Central memory CD4-positive, alpha-beta T cell (primary cell): ENCODE measurements at regions not wholly inside any gene's neighbourhood (a gene's known extent, or its start where the extent isn't known, plus 50 kb on each side); places are given as distances from the start of the nearest gene placed in this dataset.

ENCODE experiments used
- DNase-seq: peaks from one replicate; pipeline ENCODE4 v3.0.0; 2022

GRCh38 chr15:62968699-62969098, 73.8 kb upstream of the TPM1 start:
- no peak for DNase-seq

DNA sequence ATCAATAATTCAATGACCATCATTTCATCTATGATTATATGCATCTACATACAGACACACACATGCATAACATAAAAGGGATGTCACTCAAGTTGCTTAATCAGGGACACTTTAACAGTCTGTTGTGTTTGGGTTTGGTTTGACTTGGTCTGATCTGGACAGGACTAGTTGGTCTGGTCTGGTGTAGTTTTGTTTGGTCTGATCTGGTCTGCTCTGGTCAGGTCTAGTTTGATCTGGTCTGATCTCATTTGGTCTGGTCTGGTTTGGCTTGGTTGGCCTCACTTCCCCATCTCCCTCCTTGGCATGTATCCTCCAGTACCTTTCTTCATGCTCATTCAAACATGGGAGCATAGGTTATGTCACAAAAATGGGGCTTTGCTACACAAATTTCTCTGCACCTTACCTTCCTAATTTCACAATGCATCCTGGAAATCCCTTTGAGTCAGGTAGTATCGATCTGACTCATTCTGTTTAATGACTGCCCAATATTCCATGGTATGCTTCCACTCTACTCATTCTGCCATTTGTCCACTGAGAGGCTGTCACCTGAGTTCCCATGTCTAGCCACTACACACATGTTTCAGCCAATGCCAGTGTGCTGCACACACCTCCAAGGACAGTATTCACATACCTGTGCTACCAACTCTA, 73.0 kb upstream of the TPM1 start:
- no peak for DNase-seq

- DNase-seq, result no peak
Observed at GRCh38 chr15:62972814-62973213, 69.7 kb upstream of the TPM1 start.

DNA sequence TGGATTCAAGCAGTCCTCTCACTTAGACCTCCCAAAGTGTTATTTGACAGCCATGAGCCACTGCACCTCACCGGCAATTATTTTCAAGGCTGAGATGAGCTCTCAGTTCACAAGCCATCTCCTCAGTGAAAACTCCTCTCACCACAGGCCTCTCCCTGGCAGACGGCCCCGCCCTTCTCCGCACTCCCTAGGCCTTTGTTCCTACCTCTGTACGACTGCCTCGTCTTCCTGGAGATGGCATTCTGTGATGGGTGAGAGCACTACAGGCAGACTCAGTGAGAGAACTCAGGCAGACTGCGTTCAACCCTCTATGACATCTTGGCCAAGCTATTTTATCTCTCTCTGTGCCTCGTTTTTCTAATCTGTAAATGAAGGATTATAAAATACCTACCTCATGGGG, 67.0 kb upstream of the TPM1 start:
- no peak for DNase-seq

DNA sequence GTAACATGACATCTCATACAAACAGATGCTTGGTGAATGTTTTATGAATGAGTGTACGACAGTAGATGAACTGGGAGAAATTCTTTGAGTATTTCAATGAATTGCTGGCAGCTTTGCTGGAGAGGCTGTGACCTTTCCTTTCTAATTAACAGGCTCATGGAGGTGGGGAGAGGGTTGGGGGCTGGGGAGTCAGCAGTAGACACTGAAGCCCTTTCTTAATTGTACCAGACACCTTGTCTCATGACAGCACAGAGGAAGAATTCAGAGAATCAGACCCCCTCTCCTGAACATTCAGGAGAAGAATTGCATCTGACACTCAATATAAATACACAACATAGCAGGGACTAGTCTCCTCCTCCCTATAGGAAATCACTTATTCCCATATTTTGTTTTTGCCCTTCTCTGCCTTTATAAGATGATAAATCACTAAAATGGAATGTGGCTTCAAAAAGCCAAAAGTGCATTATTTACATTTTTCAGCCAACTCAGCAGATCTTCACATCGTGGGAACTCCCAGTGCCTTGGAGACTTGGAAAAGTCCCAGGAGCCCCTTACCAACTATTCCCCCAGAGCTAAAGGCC, 66.2 kb upstream of the TPM1 start:
- no peak for DNase-seq

- no peak for DNase-seq
Observed at GRCh38 chr15:62977952-62978811, 64.4 kb upstream of the TPM1 start.

- DNase-seq, result no peak
Observed at GRCh38 chr15:62979252-62979651, 63.3 kb upstream of the TPM1 start.

DNA sequence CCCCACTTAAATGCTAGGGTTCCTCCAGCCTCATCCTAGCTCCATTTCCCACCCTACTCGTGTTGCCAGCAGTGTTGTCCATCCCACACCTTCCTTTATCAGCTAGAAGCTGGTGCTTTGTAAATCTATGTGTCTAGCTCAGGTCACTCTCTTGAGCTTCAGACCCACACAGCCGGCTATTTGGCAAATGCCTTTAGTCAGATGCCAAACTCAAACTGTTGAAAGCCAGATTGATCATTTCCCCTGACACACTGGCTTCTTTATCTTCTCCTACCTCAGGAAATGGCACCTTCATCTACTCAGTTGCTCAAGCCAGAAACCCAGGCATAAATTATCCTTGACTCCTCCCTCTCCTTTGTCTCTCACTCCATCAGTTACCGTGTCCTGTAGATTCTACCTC, 61.5 kb upstream of the TPM1 start:
- DNase-seq, result no peak

GRCh38 chr15:62983956-62984355, 58.6 kb upstream of the TPM1 start:
- no peak for DNase-seq

DNA sequence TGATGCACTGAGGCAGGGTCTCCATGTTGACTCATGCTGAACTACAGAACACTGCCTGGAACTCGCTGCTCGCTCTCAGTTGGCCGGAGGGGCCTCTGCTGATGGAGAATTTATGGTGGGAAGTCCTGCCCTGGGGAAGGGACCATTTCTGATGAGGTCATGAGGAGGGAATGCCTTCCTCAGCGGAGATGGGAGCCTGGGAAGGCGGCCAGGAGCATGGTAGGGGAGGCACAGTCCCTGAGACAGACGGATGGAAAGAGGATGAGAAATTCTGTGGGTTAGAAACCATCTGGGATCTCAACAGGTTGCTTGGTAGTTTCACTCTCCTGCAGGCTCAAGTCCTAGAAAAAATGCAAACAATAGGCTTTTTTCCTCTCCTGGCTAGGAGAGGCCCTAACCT, 56.8 kb upstream of the TPM1 start:
- no peak for DNase-seq

GRCh38 chr15:62986948-62987347, 55.6 kb upstream of the TPM1 start:
- no peak for DNase-seq

GRCh38 chr15:62988701-62989100, 53.8 kb upstream of the TPM1 start:
- no peak for DNase-seq

DNA sequence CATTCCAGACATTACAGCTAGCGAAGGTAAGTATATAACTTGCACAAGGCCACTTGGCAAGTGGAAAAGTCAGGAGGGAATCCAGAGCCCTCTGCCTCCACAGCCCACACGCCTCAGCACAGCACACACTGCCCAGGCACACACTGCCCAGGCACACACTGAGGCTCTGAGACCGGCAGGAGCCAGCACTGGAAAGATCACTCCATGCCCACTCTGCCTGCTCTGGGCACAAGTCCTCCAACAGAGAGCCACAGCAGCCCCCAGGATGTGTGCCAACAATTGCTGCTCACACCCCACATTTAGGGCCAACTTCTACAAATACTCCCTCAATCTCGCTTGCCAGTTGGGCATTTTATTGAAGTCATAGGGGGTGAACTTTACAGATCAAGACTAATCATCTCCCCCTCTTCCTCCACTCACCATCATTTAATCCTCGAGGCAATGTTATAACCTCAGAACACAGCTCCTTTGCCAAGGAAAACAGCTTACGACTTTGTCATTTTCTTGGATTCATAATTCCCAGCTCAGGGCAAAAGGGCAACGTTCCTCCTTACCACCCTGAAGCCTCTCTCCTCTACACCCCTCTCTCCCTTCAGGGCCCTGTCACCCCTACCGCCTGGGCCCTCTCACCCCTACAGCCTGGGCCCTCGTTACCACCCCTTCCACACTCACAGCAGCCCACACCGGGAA, 53.0 kb upstream of the TPM1 start:
- no peak for DNase-seq

GRCh38 chr15:62991698-62992097, 50.8 kb upstream of the TPM1 start:
- no peak for DNase-seq

DNA sequence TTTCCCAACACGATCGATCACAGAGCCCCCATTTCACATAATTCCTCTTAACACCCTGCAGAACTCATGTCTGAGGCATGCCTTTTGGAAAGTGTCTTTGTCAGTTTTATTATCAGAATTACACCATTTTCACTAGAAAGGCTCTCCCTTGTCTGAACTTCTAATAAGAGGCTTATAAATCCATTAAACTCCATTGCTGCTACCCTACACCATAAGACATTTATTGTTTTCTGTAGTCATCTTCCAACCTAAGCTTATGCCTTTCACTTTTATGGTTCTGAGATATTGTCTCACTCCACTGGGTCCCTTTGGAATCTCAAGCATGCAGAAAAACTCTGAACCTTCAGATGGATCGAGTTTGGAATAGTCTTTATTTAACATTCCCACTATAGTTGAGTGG, 50.2 kb upstream of the TPM1 start:
- no peak for DNase-seq
